ENCODE measurements at regions not wholly inside any gene's neighbourhood (a gene's known extent, or its start where the extent isn't known, plus 50 kb on each side); places are given as distances from the start of the nearest gene placed in this dataset.
"Not testable (repeated sequence)": the region's sequence is repeated elsewhere in the genome, so short reads cannot be mapped to it uniquely, and the experiment has no call there.

GRCh38 chr1:148385371-148386030 lies 97.6 kb downstream of the PPIAL4G start:
- no peak for DNase-seq

GRCh38 chr1:148383966-148384365 lies 99.1 kb downstream of the PPIAL4G start:
- no peak for DNase-seq

GRCh38 chr1:148379697-148380096 lies 103.4 kb downstream of the PPIAL4G start:
- no peak for DNase-seq

GRCh38 chr1:148379170-148379500 lies 104.0 kb downstream of the PPIAL4G start:
- DNase-seq = no peak

- not testable (repeated sequence) for DNase-seq
These were observed 105.1 kb downstream of the PPIAL4G start for GRCh38 chr1:148377992-148378391.

GRCh38 chr1:148377045-148377444 lies 106.1 kb downstream of the PPIAL4G start:
- not testable (repeated sequence) for DNase-seq

- no peak for DNase-seq
These were observed 109.0 kb downstream of the PPIAL4G start for GRCh38 chr1:148374101-148374500.

- no peak for DNase-seq
These were observed 109.7 kb downstream of the PPIAL4G start for GRCh38 chr1:148373192-148373925.

GRCh38 chr1:148372731-148373130 lies 110.4 kb downstream of the PPIAL4G start:
- DNase-seq = peak; percentile 12

- not testable (repeated sequence) for DNase-seq
These were observed 110.9 kb downstream of the PPIAL4G start for GRCh38 chr1:148372051-148372726.

GRCh38 chr1:148371551-148371994 lies 111.5 kb downstream of the PPIAL4G start:
- DNase-seq = peak; percentile 59

- DNase-seq = not testable (repeated sequence)
These were observed 112.4 kb downstream of the PPIAL4G start for GRCh38 chr1:148370661-148371060.

GRCh38 chr1:148367596-148367995 lies 115.5 kb downstream of the PPIAL4G start:
- no peak for DNase-seq

GRCh38 chr1:148366136-148366753 lies 116.9 kb downstream of the PPIAL4G start:
- DNase-seq = not testable (repeated sequence)

GRCh38 chr1:148365151-148365550 lies 118.0 kb downstream of the PPIAL4G start:
- not testable (repeated sequence) for DNase-seq

- not testable (repeated sequence) for DNase-seq
These were observed 119.1 kb downstream of the PPIAL4G start for GRCh38 chr1:148363979-148364378.

- no peak for DNase-seq
These were observed 119.7 kb downstream of the PPIAL4G start for GRCh38 chr1:148363439-148363810.

- DNase-seq = peak; percentile 38
These were observed 120.3 kb downstream of the PPIAL4G start for GRCh38 chr1:148362626-148363438.

GRCh38 chr1:148362216-148362611 lies 120.9 kb downstream of the PPIAL4G start:
- peak; percentile 38 for DNase-seq

- peak; percentile 36 for DNase-seq
These were observed 121.5 kb downstream of the PPIAL4G start for GRCh38 chr1:148361427-148362215.

GRCh38 chr1:148357037-148357436 lies 126.1 kb downstream of the PPIAL4G start:
- DNase-seq = no peak

- no peak for DNase-seq
These were observed 127.1 kb downstream of the PPIAL4G start for GRCh38 chr1:148355976-148356375.

Data from stimulated activated naive CD4-positive, alpha-beta T cell treated with Interleukin-2 at 50 U/mL for 16 hours (primary cell).